PFSK-1 (cell line): ENCODE measurements at regions not wholly inside any gene's neighbourhood (a gene's known extent, or its start where the extent isn't known, plus 50 kb on each side); places are given as distances from the start of the nearest gene placed in this dataset.

Experiments
- FOXP2 ChIP-seq: optimal IDR thresholded peaks from 2 replicates; pipeline ENCODE3; 2011; ENCODE audit warnings: borderline replicate concordance, control low read depth, inconsistent platforms; ENCODE audit not compliant: insufficient read depth; ENCODE audit errors: extremely low read length, extremely low read depth
- POLR2AphosphoS5 ChIP-seq: IDR thresholded peaks from 2 replicates; pipeline ENCODE4 v1.6.1; 2012; ENCODE audit warnings: low read depth, mild to moderate bottlenecking, control low read depth, low read length, moderate library complexity
- REST ChIP-seq, 2 experiments: IDR thresholded peaks; 2 replicates each; pipeline versions ENCODE4 v1.6.1 to v1.8.0; 2011 to 2012; ENCODE audit warnings: low read depth in 2 of 2, low read length in 2 of 2, control low read depth in 1 of 2, inconsistent platforms in 1 of 2, mild to moderate bottlenecking in 1 of 2, moderate library complexity in 1 of 2; ENCODE audit not compliant: insufficient read depth in 1 of 2
- SIN3A ChIP-seq: IDR thresholded peaks from 2 replicates; pipeline ENCODE4 v1.6.1; 2012; ENCODE audit warnings: mild to moderate bottlenecking, low read length, moderate library complexity, borderline replicate concordance; ENCODE audit not compliant: insufficient read depth
- TAF1 ChIP-seq: IDR thresholded peaks from 2 replicates; pipeline ENCODE4 v1.6.1; 2012; ENCODE audit warnings: low read length, control low read depth, borderline replicate concordance; ENCODE audit not compliant: insufficient read depth

- TF ChIP-seq FOXP2 = no peak
- TF ChIP-seq POLR2AphosphoS5 = no peak
- no peak for TF ChIP-seq TAF1
- no peak for TF ChIP-seq REST (IDR thresholded peaks at IDR 0.05; ENCODE audit: insufficient read depth in 1 of 2, low read depth in 2 of 2, low read length in 2 of 2)
- no peak for TF ChIP-seq SIN3A
These were observed 1489.2 kb upstream of the TENM4 start for GRCh38 chr11:80930038-80930437.

DNA sequence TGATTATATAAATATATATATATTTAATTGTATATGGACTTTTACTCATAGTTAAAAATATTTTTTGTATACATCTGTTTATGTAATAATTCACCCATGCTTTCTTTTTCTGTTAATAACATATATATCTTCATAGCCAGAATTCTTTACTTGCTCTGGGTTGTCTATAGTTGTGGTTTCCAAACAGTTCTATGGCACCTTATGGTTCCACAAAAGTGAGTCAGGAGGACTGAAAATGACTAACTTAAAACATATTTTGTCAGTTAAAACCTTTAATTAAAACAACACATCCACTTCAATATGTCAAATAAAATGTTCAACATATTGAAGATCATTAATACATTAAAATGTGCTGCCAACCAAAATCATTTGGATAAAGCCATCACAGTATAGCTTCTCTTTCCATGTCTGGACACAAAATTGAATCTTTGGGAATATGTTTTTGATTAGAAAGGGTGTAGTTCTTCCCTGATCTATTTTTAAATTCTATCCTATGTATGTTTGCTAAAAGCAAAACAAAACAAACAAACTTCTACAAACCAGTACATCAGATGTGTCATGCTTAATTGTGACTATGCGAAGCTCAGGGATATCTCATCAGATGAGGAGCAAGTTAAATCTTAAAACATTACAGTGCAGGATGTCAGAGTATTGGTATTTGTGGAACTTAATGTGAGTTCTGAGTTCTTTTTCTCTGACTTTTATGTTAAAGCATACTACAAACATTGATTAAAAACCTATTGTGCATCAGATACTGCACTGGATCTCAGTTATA is 1488.4 kb upstream of the TENM4 start:
- TF ChIP-seq REST (IDR thresholded peaks at IDR 0.05; ENCODE audit: insufficient read depth in 1 of 2, low read depth in 2 of 2, low read length in 2 of 2) (no peak), FOXP2 (no peak), POLR2AphosphoS5 (no peak), TAF1 (no peak), SIN3A (no peak)

- TF ChIP-seq SIN3A (no peak), REST (IDR thresholded peaks at IDR 0.05; ENCODE audit: insufficient read depth in 1 of 2, low read depth in 2 of 2, low read length in 2 of 2) (no peak), TAF1 (no peak), POLR2AphosphoS5 (no peak), FOXP2 (no peak)
These were observed 1484.5 kb upstream of the TENM4 start for GRCh38 chr11:80925321-80925720.

GRCh38 chr11:80916173-80916798 is 1475.5 kb upstream of the TENM4 start:
- TF ChIP-seq POLR2AphosphoS5 (no peak), TAF1 (no peak), FOXP2 (no peak)

GRCh38 chr11:80914311-80914710 is 1473.5 kb upstream of the TENM4 start:
- TF ChIP-seq SIN3A = no peak
- TF ChIP-seq TAF1 = no peak
- TF ChIP-seq POLR2AphosphoS5 = no peak
- TF ChIP-seq REST (IDR thresholded peaks at IDR 0.05; ENCODE audit: insufficient read depth in 1 of 2, low read depth in 2 of 2, low read length in 2 of 2) = no peak
- TF ChIP-seq FOXP2 = no peak
